Astrocyte (in vitro differentiated cells and primary cell): ENCODE measurements at regions not wholly inside any gene's neighbourhood (a gene's known extent, or its start where the extent isn't known, plus 50 kb on each side); places are given as distances from the start of the nearest gene placed in this dataset.
"Not testable (repeated sequence)": the region's sequence is repeated elsewhere in the genome, so short reads cannot be mapped to it uniquely, and the experiment has no call there.

Experiments
- EZH2 ChIP-seq: IDR thresholded peaks from 2 replicates; pipeline ENCODE4 v1.6.1; 2012; ENCODE audit warnings: mild to moderate bottlenecking, low read length, inconsistent platforms; ENCODE audit not compliant: insufficient read depth
- TF ChIP-seq, protein P1 (sequence below): IDR thresholded peaks from 2 replicates; pipeline ENCODE4 v1.5.1; 2011; ENCODE audit warnings: low read depth, mild to moderate bottlenecking, inconsistent platforms, low read length, moderate library complexity; ENCODE audit not compliant: insufficient read depth

DNA sequence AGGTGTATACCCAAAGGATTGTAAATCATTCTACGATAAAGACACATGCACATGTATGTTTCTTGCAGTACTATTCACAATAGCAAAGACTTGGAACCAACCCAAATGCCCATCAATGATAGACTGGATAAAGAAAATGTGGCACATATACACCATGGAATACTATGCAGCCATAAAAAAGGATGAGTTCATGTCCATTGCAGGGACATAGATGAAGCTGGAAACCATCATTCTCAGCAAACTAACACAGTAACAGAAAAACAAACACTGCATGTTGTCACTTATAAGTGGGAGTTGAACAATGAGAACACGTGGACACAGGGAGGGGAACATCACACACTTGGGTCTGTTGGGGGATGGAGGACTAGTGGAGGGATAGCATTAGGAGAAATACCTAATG, 530.4 kb upstream of the SGO1 start:
- TF ChIP-seq, protein P1, sequence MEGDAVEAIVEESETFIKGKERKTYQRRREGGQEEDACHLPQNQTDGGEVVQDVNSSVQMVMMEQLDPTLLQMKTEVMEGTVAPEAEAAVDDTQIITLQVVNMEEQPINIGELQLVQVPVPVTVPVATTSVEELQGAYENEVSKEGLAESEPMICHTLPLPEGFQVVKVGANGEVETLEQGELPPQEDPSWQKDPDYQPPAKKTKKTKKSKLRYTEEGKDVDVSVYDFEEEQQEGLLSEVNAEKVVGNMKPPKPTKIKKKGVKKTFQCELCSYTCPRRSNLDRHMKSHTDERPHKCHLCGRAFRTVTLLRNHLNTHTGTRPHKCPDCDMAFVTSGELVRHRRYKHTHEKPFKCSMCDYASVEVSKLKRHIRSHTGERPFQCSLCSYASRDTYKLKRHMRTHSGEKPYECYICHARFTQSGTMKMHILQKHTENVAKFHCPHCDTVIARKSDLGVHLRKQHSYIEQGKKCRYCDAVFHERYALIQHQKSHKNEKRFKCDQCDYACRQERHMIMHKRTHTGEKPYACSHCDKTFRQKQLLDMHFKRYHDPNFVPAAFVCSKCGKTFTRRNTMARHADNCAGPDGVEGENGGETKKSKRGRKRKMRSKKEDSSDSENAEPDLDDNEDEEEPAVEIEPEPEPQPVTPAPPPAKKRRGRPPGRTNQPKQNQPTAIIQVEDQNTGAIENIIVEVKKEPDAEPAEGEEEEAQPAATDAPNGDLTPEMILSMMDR = not testable (repeated sequence)
- TF ChIP-seq EZH2 = not testable (repeated sequence)
